Ishikawa (cell line): ENCODE measurements at regions not wholly inside any gene's neighbourhood (a gene's known extent, or its start where the extent isn't known, plus 50 kb on each side); places are given as distances from the start of the nearest gene placed in this dataset.

Experiments
- CREB1 ChIP-seq: IDR thresholded peaks from 2 replicates; pipeline ENCODE4 v1.6.1; 2012; ENCODE audit warnings: low read depth
- NFIC ChIP-seq: IDR thresholded peaks from 2 replicates; pipeline ENCODE4 v1.6.1; 2012

DNA sequence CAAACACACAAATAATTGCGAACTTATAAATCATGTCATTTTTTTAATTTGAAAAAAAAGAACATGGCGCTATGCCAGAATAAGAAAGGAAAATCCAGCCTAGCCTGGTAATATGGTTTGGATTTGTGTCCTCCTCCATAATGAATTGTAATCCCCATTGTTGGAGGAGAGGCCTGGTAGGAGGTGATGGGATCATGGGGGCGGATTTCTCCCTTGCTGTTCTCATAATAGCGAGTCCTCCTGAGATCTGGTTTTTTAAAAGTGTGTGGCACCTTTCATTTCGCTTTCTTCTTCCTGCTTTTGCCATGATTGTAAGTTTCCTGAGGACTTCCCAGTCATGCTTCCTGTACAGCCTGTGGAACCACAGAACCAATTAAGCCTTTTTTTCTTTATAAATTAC is 65.9 kb upstream of the TANC2 start:
- TF ChIP-seq CREB1 (no peak), NFIC (no peak)
